Body of pancreas (tissue), 4 donors: ENCODE measurements at regions not wholly inside any gene's neighbourhood (a gene's known extent, or its start where the extent isn't known, plus 50 kb on each side); places are given as distances from the start of the nearest gene placed in this dataset.

Experiments
- ATAC-seq: fragments of 150-250 bp; one replicate; pipeline ENCODE4 v1.9.1; 2016
- DNase-seq, 4 donors: peaks; one replicate each; pipeline ENCODE4 v3.0.0-alpha.2; 2019
- H3K27ac ChIP-seq, 4 donors: fragments of 200-600 bp; sonication (generic); 1 replicate in 3 of 4; 2 replicates in 1 of 4; pipeline versions ENCODE4 v1.5.1 to v1.6.1; 2016 to 2019; ENCODE audit warnings: mild to moderate bottlenecking in 1 of 4, mixed read lengths in 1 of 4, moderate library complexity in 1 of 4
- H3K27me3 ChIP-seq, 2 donors: fragments of 200-600 bp; sonication (generic); one replicate each; pipeline ENCODE4 v1.6.0; 2016; ENCODE audit warnings: mild to moderate bottlenecking in 1 of 2
- H3K36me3 ChIP-seq, 2 donors: fragments of 200-600 bp; sonication (generic); replicated peaks in 1 of 2; 2 replicates each; pipeline ENCODE4 v1.5.1; 2016; ENCODE audit warnings: low read depth in 2 of 2; ENCODE audit not compliant: insufficient read depth in 1 of 2
- H3K4me1 ChIP-seq: fragments of 200-600 bp; sonication (generic); one replicate; pipeline ENCODE4 v1.6.0; 2016
- H3K4me3 ChIP-seq, 2 donors: fragments of 200-600 bp; sonication (generic); 1 replicate in 1 of 2; 2 replicates in 1 of 2; pipeline ENCODE4 v1.5.1; 2016 to 2019
- H3K9me3 ChIP-seq, 3 donors: fragments of 200-600 bp; sonication (generic); 1 replicate in 2 of 3; 2 replicates in 1 of 3; pipeline ENCODE4 v1.5.1; 2016
- POLR2A ChIP-seq, 3 donors: fragments of 450-650 bp; IDR thresholded peaks; one replicate each; pipeline ENCODE4 v1.6.1; 2016; ENCODE audit warnings: antibody characterized with exemption in 3 of 3, mild to moderate bottlenecking in 2 of 3
- WGBS, 2 donors: methylation state at CpG; one replicate each; pipeline ENCODE4 v1.1.5; 2017; 5-methylcytosine and 5-hydroxymethylcytosine counted together
- intact Hi-C: fragments of 100-400 bp; cut with DNase I; formaldehyde crosslinking; loops from one replicate; pipeline ENCODE4 v1.15.1; 2023
- TF ChIP-seq, protein P1 (sequence below), 7 experiments: fragments of 450-650 bp in 4 of 7; fragments of 200-600 bp in 3 of 7; sonication (generic) in 3 of 7; IDR thresholded peaks; one replicate each; pipeline ENCODE4 v1.5.1; 2016 to 2019; ENCODE audit warnings: antibody characterized with exemption in 7 of 7

GRCh38 chr3:71951842-71952241, 166.9 kb upstream of the PROK2 start:
- H3K27me3 ChIP-seq, result no peaks in the 10 kb centered on the region
- H3K4me1 ChIP-seq, result peaks cover 6% of the 10 kb centered on the region
- H3K9me3 ChIP-seq, result no peaks in the 10 kb centered on the region
- no peaks in the 10 kb centered on the region for H3K36me3 ChIP-seq
- DNase-seq (no peak), ATAC-seq (no peak)
- H3K27ac ChIP-seq, result no peak overlapping the region
- TF ChIP-seq, protein P1, sequence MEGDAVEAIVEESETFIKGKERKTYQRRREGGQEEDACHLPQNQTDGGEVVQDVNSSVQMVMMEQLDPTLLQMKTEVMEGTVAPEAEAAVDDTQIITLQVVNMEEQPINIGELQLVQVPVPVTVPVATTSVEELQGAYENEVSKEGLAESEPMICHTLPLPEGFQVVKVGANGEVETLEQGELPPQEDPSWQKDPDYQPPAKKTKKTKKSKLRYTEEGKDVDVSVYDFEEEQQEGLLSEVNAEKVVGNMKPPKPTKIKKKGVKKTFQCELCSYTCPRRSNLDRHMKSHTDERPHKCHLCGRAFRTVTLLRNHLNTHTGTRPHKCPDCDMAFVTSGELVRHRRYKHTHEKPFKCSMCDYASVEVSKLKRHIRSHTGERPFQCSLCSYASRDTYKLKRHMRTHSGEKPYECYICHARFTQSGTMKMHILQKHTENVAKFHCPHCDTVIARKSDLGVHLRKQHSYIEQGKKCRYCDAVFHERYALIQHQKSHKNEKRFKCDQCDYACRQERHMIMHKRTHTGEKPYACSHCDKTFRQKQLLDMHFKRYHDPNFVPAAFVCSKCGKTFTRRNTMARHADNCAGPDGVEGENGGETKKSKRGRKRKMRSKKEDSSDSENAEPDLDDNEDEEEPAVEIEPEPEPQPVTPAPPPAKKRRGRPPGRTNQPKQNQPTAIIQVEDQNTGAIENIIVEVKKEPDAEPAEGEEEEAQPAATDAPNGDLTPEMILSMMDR (IDR thresholded peaks at IDR 0.05), result no peak
- no peak for TF ChIP-seq POLR2A (IDR thresholded peaks at IDR 0.05)
- intact Hi-C loops, result no loop called here
- no peak overlapping the region for H3K4me3 ChIP-seq
- WGBS, 2 donors, result 60 to 61% methylated on average over 4 of the region's 4 CpGs

GRCh38 chr3:71951361-71951760, 166.4 kb upstream of the PROK2 start:
- Histone ChIP-seq H3K27ac (no peak overlapping the region), H3K36me3 (no peaks in the 10 kb centered on the region), H3K4me3 (no peak overlapping the region), H3K4me1 (peaks cover 6% of the 10 kb centered on the region), H3K27me3 (no peaks in the 10 kb centered on the region), H3K9me3 (no peaks in the 10 kb centered on the region)
- intact Hi-C loops, result no loop called here
- 44 to 66% methylated on average over 4 of the region's 4 CpGs for WGBS, 2 donors
- DNase-seq, result no peak
- no peak for ATAC-seq
- TF ChIP-seq, protein P1 (IDR thresholded peaks at IDR 0.05), result no peak
- TF ChIP-seq POLR2A (IDR thresholded peaks at IDR 0.05), result no peak

- intact Hi-C loops, result no loop called here
- H3K9me3 ChIP-seq, result no peaks in the 10 kb centered on the region
- 67 to 72% methylated on average over 4 of the region's 4 CpGs for WGBS, 2 donors
Observed at GRCh38 chr3:71949442-71949841, 164.5 kb upstream of the PROK2 start.

GRCh38 chr3:71944482-71945065, 159.6 kb upstream of the PROK2 start:
- intact Hi-C loops, result no loop called here

More at GRCh38 chr3:71949442-71949841, 164.5 kb upstream of the PROK2 start:
- no peak overlapping the region for H3K27ac ChIP-seq
- H3K4me3 ChIP-seq, result no peak overlapping the region
- no peaks in the 10 kb centered on the region for H3K27me3 ChIP-seq
- H3K4me1 ChIP-seq, result no peaks in the 10 kb centered on the region
- no peak for DNase-seq
- TF ChIP-seq, protein P1 (IDR thresholded peaks at IDR 0.05), result no peak
- TF ChIP-seq POLR2A (IDR thresholded peaks at IDR 0.05), result no peak
- ATAC-seq, result no peak
- H3K36me3 ChIP-seq, result no peaks in the 10 kb centered on the region

More at GRCh38 chr3:71944482-71945065, 159.6 kb upstream of the PROK2 start:
- no peak for TF ChIP-seq POLR2A (IDR thresholded peaks at IDR 0.05)
- TF ChIP-seq, protein P1 (IDR thresholded peaks at IDR 0.05), result no peak
- DNase-seq, result peak in 1 of 4 donors; percentile 10
- Histone ChIP-seq H3K27me3 (no peaks in the 10 kb centered on the region), H3K4me1 (no peaks in the 10 kb centered on the region), H3K9me3 (no peaks in the 10 kb centered on the region), H3K27ac (no peak overlapping the region), H3K4me3 (no peak overlapping the region), H3K36me3 (no peaks in the 10 kb centered on the region)
- WGBS, 2 donors, result 59 to 67% methylated on average over 5 of the region's 5 CpGs
- no peak for ATAC-seq
